ENCODE measurements at regions not wholly inside any gene's neighbourhood (a gene's known extent, or its start where the extent isn't known, plus 50 kb on each side); places are given as distances from the start of the nearest gene placed in this dataset.

DNA sequence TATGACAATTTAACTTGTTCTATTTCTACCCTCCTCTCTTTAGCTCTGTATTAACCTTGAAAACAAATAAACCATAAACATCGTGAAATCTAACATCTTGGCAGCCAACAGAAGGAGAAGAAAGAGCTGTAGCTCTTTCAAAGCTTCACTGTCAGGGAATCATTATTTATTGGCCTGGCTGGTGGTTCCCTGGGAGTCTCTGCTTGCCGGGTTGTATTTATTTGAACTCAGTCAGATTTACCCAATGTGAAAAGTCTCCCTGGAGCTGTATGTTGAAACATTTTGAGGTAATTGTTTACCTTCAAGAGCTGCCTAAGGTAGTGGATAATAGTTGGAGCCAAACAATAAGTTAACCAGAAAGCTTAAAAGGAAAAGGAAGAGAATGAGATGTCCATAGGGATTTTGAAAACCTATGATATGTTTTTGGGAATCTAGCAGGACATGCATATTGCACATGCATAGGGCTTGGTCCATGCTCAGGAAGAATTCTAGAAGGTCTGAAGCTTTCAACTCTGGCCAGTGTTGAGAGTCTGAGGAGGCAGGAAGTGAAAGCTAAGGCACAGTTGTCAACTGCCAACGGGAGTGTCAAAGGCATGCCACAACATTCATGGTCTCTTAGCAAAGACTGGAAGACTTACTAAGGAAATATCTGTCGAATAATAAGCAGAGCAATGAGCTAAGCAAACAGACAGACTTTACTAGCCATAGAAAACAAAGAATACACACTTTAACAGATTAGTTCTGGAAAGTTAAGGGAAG is 621.6 kb downstream of the PCDH7 start:
- no peaks in the 10 kb centered on the region for H3K79me2 ChIP-seq (ENCODE audit: control insufficient read depth in 1 of 2, insufficient read depth in 2 of 2, low read length in 2 of 2)
- H3K27me3 ChIP-seq (replicated peaks in 1 of 4; ENCODE audit: control insufficient read depth in 3 of 4, extremely low read depth in 1 of 4, insufficient read depth in 3 of 4, low read length in 3 of 4) = no peaks in the 10 kb centered on the region
- no peak overlapping the region for H3K4me2 ChIP-seq (ENCODE audit: insufficient read depth in 1 of 2, low read depth in 2 of 2, low read length in 2 of 2)
- no peak overlapping the region for H3K56ac ChIP-seq (replicated peaks; ENCODE audit: insufficient read length, low read depth, low read length)
- no peak overlapping the region for H2BK120ac ChIP-seq (replicated peaks; ENCODE audit: low read depth, low read length)
- H2AK5ac ChIP-seq (ENCODE audit: low read depth, low read length) = no peak overlapping the region
- H3K9me3 ChIP-seq (ENCODE audit: insufficient read depth in 2 of 2, low read depth in 1 of 2, low read length in 1 of 2) = peaks cover 0 to 5% of the 10 kb centered on the region in 2 experiments; a peak in 1 of 4 replicates
- DNase-seq (ENCODE audit: low read depth in 1 of 2, low spot score in 2 of 2) = no peak
- no peak overlapping the region for H3K18ac ChIP-seq (ENCODE audit: extremely low read depth, low read length)
- H3K4me1 ChIP-seq (replicated peaks in 1 of 4; ENCODE audit: control insufficient read depth in 3 of 4, insufficient read depth in 4 of 4, low read length in 3 of 4) = no peaks in the 10 kb centered on the region
- CTCF ChIA-PET (ENCODE audit: partially characterized antibody) = no interaction called here
- H3K4ac ChIP-seq (replicated peaks; ENCODE audit: insufficient read length, low read depth, low read length) = no peak overlapping the region
- H4K91ac ChIP-seq (replicated peaks; ENCODE audit: insufficient read length, low read length) = no peak overlapping the region
- H3K4me3 ChIP-seq (ENCODE audit: extremely low read depth in 1 of 4, insufficient read depth in 2 of 4, low read depth in 3 of 4, low read length in 4 of 4) = no peak overlapping the region
- no peak overlapping the region for H3K27ac ChIP-seq (ENCODE audit: low read depth, low read length)
- H3K14ac ChIP-seq (ENCODE audit: insufficient read length) = no peak overlapping the region
- H2AFZ ChIP-seq (ENCODE audit: low read length) = no peak overlapping the region
- WGBS, 2 experiments (ENCODE audit: extremely low coverage in 1 of 2, insufficient coverage in 1 of 2, insufficient read length in 1 of 2, insufficient replicate concordance in 2 of 2, low coverage in 1 of 2, low lambda C conversion rate in 2 of 2, missing lambda C conversion rate in 1 of 2) = 91% methylated on average over 4 of the region's 4 CpGs; no CpG with 5 or more reads in 1 of the 2 experiments
- no peaks in the 10 kb centered on the region for H3K79me1 ChIP-seq (ENCODE audit: low read depth, low read length)
- no peak overlapping the region for H3K23ac ChIP-seq (ENCODE audit: insufficient read length)
- no peak overlapping the region for H2BK5ac ChIP-seq (ENCODE audit: low read depth, low read length)
- H2BK20ac ChIP-seq (ENCODE audit: low read length) = no peak overlapping the region
- no peak overlapping the region for H2BK15ac ChIP-seq (ENCODE audit: low read length)
- H4K5ac ChIP-seq (ENCODE audit: insufficient read length, low read depth, low read length) = no peak overlapping the region
- H4K20me1 ChIP-seq (replicated peaks in 1 of 2; ENCODE audit: control insufficient read depth in 1 of 2, insufficient read depth in 2 of 2, low read length in 2 of 2) = no peaks in the 10 kb centered on the region
- FAIRE-seq = no peak
- POLR2A ChIA-PET (ENCODE audit: partially characterized antibody) = no interaction called here
- no peak overlapping the region for H4K8ac ChIP-seq (ENCODE audit: extremely low read depth, insufficient read depth, low read length)
- H3K23me2 ChIP-seq (ENCODE audit: low read depth, low read length) = no peaks in the 10 kb centered on the region
- no peaks in the 10 kb centered on the region for H3K36me3 ChIP-seq (ENCODE audit: control insufficient read depth in 2 of 4, insufficient read depth in 4 of 4, low read length in 3 of 4)
- H2BK12ac ChIP-seq (ENCODE audit: low read depth, low read length) = no peak overlapping the region
- no peak overlapping the region for H3K9ac ChIP-seq (replicated peaks in 1 of 4; ENCODE audit: extremely low read depth in 1 of 4, low read depth in 3 of 4, low read length in 3 of 4)
- no peak for TF ChIP-seq HDAC2 (IDR thresholded peaks at IDR 0.05; ENCODE audit: borderline replicate concordance in 1 of 2, low read depth in 2 of 2, low read length in 2 of 2)
- no peak for TF ChIP-seq SUZ12 (IDR thresholded peaks at IDR 0.05; ENCODE audit: low read length)
- TF ChIP-seq GABPA (IDR thresholded peaks at IDR 0.05; ENCODE audit: borderline replicate concordance, insufficient read depth, low read length) = no peak
- no peak for TF ChIP-seq BACH1 (IDR thresholded peaks at IDR 0.05; ENCODE audit: low read length)
- no peak for TF ChIP-seq SP4 (IDR thresholded peaks at IDR 0.05; ENCODE audit: low read length)
- TF ChIP-seq JUN (IDR thresholded peaks at IDR 0.05; ENCODE audit: low read depth, low read length) = no peak
- TF ChIP-seq EZH2 (IDR thresholded peaks at IDR 0.05; ENCODE audit: low read depth, low read length, severe bottlenecking) = no peak
- TF ChIP-seq SIRT6 (IDR thresholded peaks at IDR 0.05; ENCODE audit: low read length) = no peak
- no peak for TF ChIP-seq FOSL1 (IDR thresholded peaks at IDR 0.05; ENCODE audit: insufficient read depth, low read depth, low read length)
- no peak for TF ChIP-seq TCF12 (IDR thresholded peaks at IDR 0.05; ENCODE audit: low read depth, low read length)
- no peak for TF ChIP-seq CREB1 (IDR thresholded peaks at IDR 0.05)
- TF ChIP-seq TEAD4 (IDR thresholded peaks at IDR 0.05; ENCODE audit: low read depth, low read length) = no peak
- TF ChIP-seq POU5F1 (IDR thresholded peaks at IDR 0.05; ENCODE audit: low read depth, low read length) = no peak
- no peak for TF ChIP-seq MAX (IDR thresholded peaks at IDR 0.05)
- no peak for TF ChIP-seq KDM1A (IDR thresholded peaks at IDR 0.05; ENCODE audit: borderline replicate concordance, low read length)
